Activated B cell treated with CpG ODN at 0.5 μM for 24 hours (primary cell): ENCODE measurements at regions not wholly inside any gene's neighbourhood (a gene's known extent, or its start where the extent isn't known, plus 50 kb on each side); places are given as distances from the start of the nearest gene placed in this dataset.
"Not testable (repeated sequence)": the region's sequence is repeated elsewhere in the genome, so short reads cannot be mapped to it uniquely, and the experiment has no call there.

ENCODE experiments used
- ATAC-seq: fragments of 200-7000 bp; cut with Tn5 transposase; one replicate; pipeline ENCODE4 v1.10.0; 2021; ENCODE audit warnings: low read depth, mild to moderate bottlenecking, moderate library complexity
- CTCF ChIA-PET: fragments of 350-600 bp; sonication (Branson Sonifier 250); formaldehyde crosslinking; loops from one replicate; lab custom pipeline; 2021; ENCODE audit warnings: antibody characterized with exemption; lab: Charles Lee
- POLR2A ChIA-PET: fragments of 350-600 bp; sonication (Branson Sonifier 250); formaldehyde crosslinking; loops from one replicate; lab custom pipeline; 2021; ENCODE audit warnings: antibody characterized with exemption; lab: Charles Lee
- DNase-seq: peaks from one replicate; pipeline ENCODE4 v3.0.0; 2022
- H3K27ac Mint-ChIP-seq: one replicate; pipeline ENCODE4 v1.8.0; 2020; ENCODE audit warnings: mixed read lengths
- H3K27me3 Mint-ChIP-seq: one replicate; pipeline ENCODE4 v1.8.0; 2021; ENCODE audit warnings: mixed read lengths
- H3K36me3 Mint-ChIP-seq: one replicate; pipeline ENCODE4 v1.8.0; 2021; ENCODE audit warnings: low read depth, mixed read lengths
- H3K4me1 Mint-ChIP-seq: one replicate; pipeline ENCODE4 v1.8.0; 2021; ENCODE audit warnings: mixed read lengths
- H3K4me3 Mint-ChIP-seq: one replicate; pipeline ENCODE4 v1.8.0; 2020; ENCODE audit warnings: mild to moderate bottlenecking, mixed read lengths
- H3K9me3 Mint-ChIP-seq: one replicate; pipeline ENCODE4 v1.8.0; 2020; ENCODE audit warnings: mixed read lengths
- intact Hi-C: fragments of 100-400 bp; cut with micrococcal nuclease; formaldehyde crosslinking; loops from one replicate; pipeline ENCODE4 v1.15.1; 2024
- TF ChIP-seq, protein P1 (sequence below): fragments of 200-600 bp; IDR thresholded peaks from one replicate; pipeline ENCODE4 v1.8.0; 2022; ENCODE audit warnings: antibody characterized with exemption, mild to moderate bottlenecking

DNA sequence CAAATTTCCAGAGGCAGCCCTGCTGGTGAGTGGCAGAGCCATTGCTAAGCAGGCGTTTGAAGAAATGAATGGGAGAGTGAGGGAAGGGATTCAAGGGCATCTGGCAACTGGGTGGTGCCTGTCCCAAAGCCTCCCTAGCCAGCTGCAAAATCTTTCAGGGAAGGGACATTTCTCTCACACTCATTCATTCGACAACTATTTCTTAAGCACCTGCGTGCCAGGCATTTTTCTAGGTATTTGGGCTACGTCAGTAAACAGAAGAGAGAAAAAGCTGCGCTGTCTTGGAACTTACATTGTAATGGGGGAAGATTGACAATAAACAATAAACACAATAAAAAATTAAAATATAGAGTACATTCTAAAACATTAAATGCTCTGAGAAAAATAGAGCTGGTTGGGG is 301.9 kb upstream of the USP24 start:
- no peaks in the 10 kb centered on the region for H3K36me3 Mint-ChIP-seq
- H3K9me3 Mint-ChIP-seq = no peaks in the 10 kb centered on the region
- H3K27me3 Mint-ChIP-seq = peaks cover 20% of the 10 kb centered on the region
- CTCF ChIA-PET = no interaction called here
- TF ChIP-seq, protein P1, sequence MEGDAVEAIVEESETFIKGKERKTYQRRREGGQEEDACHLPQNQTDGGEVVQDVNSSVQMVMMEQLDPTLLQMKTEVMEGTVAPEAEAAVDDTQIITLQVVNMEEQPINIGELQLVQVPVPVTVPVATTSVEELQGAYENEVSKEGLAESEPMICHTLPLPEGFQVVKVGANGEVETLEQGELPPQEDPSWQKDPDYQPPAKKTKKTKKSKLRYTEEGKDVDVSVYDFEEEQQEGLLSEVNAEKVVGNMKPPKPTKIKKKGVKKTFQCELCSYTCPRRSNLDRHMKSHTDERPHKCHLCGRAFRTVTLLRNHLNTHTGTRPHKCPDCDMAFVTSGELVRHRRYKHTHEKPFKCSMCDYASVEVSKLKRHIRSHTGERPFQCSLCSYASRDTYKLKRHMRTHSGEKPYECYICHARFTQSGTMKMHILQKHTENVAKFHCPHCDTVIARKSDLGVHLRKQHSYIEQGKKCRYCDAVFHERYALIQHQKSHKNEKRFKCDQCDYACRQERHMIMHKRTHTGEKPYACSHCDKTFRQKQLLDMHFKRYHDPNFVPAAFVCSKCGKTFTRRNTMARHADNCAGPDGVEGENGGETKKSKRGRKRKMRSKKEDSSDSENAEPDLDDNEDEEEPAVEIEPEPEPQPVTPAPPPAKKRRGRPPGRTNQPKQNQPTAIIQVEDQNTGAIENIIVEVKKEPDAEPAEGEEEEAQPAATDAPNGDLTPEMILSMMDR = no peak
- intact Hi-C loops = no loop called here
- H3K4me3 Mint-ChIP-seq = no peak overlapping the region
- no peaks in the 10 kb centered on the region for H3K4me1 Mint-ChIP-seq
- no peak for ATAC-seq
- POLR2A ChIA-PET = no interaction called here
- no peak for DNase-seq
- H3K27ac Mint-ChIP-seq = no peak overlapping the region

- CTCF ChIA-PET, ATAC-seq, H3K9me3 Mint-ChIP-seq, H3K4me1 Mint-ChIP-seq, intact Hi-C loops, H3K36me3 Mint-ChIP-seq, POLR2A ChIA-PET, H3K4me3 Mint-ChIP-seq, H3K27ac Mint-ChIP-seq, DNase-seq: not testable (repeated sequence)
- H3K27me3 Mint-ChIP-seq = peaks cover 23% of the 10 kb centered on the region
These were observed 299.4 kb upstream of the USP24 start for GRCh38 chr1:55514571-55514970.

DNA sequence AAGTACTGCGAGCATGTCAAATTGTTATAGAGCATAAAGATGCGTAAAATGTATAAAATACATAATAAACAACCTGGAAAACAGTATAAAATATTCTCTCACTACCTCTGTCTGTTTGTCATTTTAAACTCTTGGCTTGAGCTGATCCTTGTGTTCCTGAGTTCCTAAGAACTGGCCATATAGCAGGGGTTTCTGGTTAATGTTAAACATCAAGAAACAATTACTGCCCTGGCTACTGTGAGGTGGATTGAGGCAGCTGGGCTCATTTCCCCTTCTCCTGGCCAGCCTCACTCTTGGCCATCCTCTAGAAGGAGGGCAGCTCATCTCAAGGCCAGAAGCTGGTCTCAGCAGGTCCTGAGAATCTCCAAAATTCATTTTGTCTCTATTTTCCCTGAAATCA is 297.3 kb upstream of the USP24 start:
- Mint-ChIP-seq H3K27me3 (peaks cover 24% of the 10 kb centered on the region), H3K36me3 (no peaks in the 10 kb centered on the region), H3K27ac (no peak overlapping the region), H3K4me1 (no peaks in the 10 kb centered on the region), H3K4me3 (no peak overlapping the region), H3K9me3 (no peaks in the 10 kb centered on the region)
- POLR2A ChIA-PET = no interaction called here
- TF ChIP-seq, protein P1 = no peak
- intact Hi-C loops = no loop called here
- ATAC-seq = no peak
- CTCF ChIA-PET = no interaction called here
- DNase-seq = no peak

GRCh38 chr1:55507578-55507931 is 292.4 kb upstream of the USP24 start:
- peaks cover 27% of the 10 kb centered on the region for H3K27me3 Mint-ChIP-seq
- H3K36me3 Mint-ChIP-seq = no peaks in the 10 kb centered on the region
- no peak overlapping the region for H3K27ac Mint-ChIP-seq
- H3K4me3 Mint-ChIP-seq = no peak overlapping the region
- H3K9me3 Mint-ChIP-seq = no peaks in the 10 kb centered on the region
- intact Hi-C loops = no loop called here
- H3K4me1 Mint-ChIP-seq = no peaks in the 10 kb centered on the region
- CTCF ChIA-PET = no interaction called here
- DNase-seq (no peak), ATAC-seq (no peak)
- TF ChIP-seq, protein P1 = no peak
- POLR2A ChIA-PET = no interaction called here

DNA sequence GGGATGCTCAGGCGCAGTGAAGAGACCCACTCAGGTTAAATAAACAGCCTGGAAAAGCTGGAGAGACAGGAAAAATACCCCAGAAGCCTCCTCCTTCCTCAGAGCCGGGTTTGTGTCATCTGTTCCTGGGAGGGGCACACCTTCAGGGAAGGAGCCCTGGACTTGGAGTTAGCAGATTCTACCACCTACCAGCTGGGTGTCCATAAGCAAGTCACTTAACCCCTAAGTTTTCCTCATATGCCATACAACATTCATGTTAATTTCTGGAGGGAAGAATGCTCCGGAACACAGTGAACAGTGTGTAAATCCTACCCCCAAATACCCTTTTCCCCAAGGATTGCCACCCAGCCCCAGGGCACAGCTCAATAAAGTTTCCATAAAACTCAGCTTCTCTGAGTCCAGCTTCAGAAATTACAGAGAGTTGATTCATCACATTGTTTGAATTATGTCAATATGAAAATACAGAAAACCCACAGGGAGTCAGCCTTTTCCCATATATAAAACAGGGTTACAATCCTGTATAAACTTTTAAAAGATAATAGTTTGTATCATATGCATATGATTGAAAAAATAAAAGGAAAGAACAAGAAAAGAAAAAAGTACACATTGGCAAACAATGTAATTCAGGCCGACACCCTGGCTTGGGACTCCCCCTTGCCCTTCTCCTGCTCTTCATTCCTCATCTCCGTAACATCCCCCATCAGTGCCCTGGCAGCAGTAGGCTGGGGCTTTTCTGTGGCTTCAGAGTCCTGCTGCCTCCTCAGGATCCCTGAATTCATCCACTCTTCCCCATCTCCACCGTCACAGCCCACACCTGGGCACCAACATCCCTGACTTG is 291.8 kb upstream of the USP24 start:
- H3K4me3 Mint-ChIP-seq = no peak overlapping the region
- ChIA-PET POLR2A (no interaction called here), CTCF (no interaction called here)
- TF ChIP-seq, protein P1 = no peak
- DNase-seq (no peak), ATAC-seq (no peak)
- H3K9me3 Mint-ChIP-seq = no peaks in the 10 kb centered on the region
- intact Hi-C loops = no loop called here
- H3K27ac Mint-ChIP-seq = no peak overlapping the region
- H3K36me3 Mint-ChIP-seq = no peaks in the 10 kb centered on the region
- no peaks in the 10 kb centered on the region for H3K4me1 Mint-ChIP-seq
- peaks cover 28% of the 10 kb centered on the region for H3K27me3 Mint-ChIP-seq

- DNase-seq (no peak), ATAC-seq (no peak)
- no peaks in the 10 kb centered on the region for H3K4me1 Mint-ChIP-seq
- no peaks in the 10 kb centered on the region for H3K9me3 Mint-ChIP-seq
- peaks cover 29% of the 10 kb centered on the region for H3K27me3 Mint-ChIP-seq
- ChIA-PET CTCF (no interaction called here), POLR2A (no interaction called here)
- TF ChIP-seq, protein P1 = no peak
- no peak overlapping the region for H3K4me3 Mint-ChIP-seq
- no peak overlapping the region for H3K27ac Mint-ChIP-seq
- no peaks in the 10 kb centered on the region for H3K36me3 Mint-ChIP-seq
- intact Hi-C loops = no loop called here
These were observed 290.2 kb upstream of the USP24 start for GRCh38 chr1:55505326-55505725.
